Trophoblast cell (in vitro differentiated cells and primary cell): ENCODE measurements at regions not wholly inside any gene's neighbourhood (a gene's known extent, or its start where the extent isn't known, plus 50 kb on each side); places are given as distances from the start of the nearest gene placed in this dataset.
"Not testable (repeated sequence)": the region's sequence is repeated elsewhere in the genome, so short reads cannot be mapped to it uniquely, and the experiment has no call there.

ENCODE experiments used
- DNase-seq, 2 donors: peaks; one replicate each; pipeline ENCODE4 v3.0.0-alpha.2; 2016
- H2AFZ ChIP-seq: 2 replicates; pipeline ENCODE4 v1.6.1; 2013; ENCODE audit warnings: low read length, moderate library complexity, mild to moderate bottlenecking; ENCODE audit not compliant: insufficient read depth, poor library complexity
- H2AK5ac ChIP-seq: 2 replicates; pipeline ENCODE4 v1.6.1; 2013; ENCODE audit warnings: mild to moderate bottlenecking, low read length
- H2BK120ac ChIP-seq: 2 replicates; pipeline ENCODE4 v1.6.1; 2013; ENCODE audit warnings: low read length, mild to moderate bottlenecking, moderate library complexity; ENCODE audit not compliant: insufficient read depth, poor library complexity
- H2BK12ac ChIP-seq: 2 replicates; pipeline ENCODE4 v1.6.1; 2013; ENCODE audit warnings: mild to moderate bottlenecking, low read length, moderate library complexity
- H2BK5ac ChIP-seq: 2 replicates; pipeline ENCODE4 v1.6.1; 2013; ENCODE audit warnings: low read length, low read depth, moderate library complexity, mild to moderate bottlenecking; ENCODE audit not compliant: poor library complexity
- H3K14ac ChIP-seq: 2 replicates; pipeline ENCODE4 v1.6.1; 2013; ENCODE audit warnings: mild to moderate bottlenecking, low read length
- H3K18ac ChIP-seq: 2 replicates; pipeline ENCODE4 v1.6.1; 2013; ENCODE audit warnings: mild to moderate bottlenecking, low read length
- H3K23ac ChIP-seq: 2 replicates; pipeline ENCODE4 v1.6.1; 2013; ENCODE audit warnings: low read length
- H3K27ac ChIP-seq: 2 replicates; pipeline ENCODE4 v1.5.1; 2013; ENCODE audit warnings: low read depth, mild to moderate bottlenecking, inconsistent platforms, low read length, moderate library complexity
- H3K27me3 ChIP-seq: 2 replicates; pipeline ENCODE4 v1.6.1; 2013; ENCODE audit warnings: inconsistent platforms, mild to moderate bottlenecking, low read length, moderate library complexity; ENCODE audit not compliant: insufficient read depth
- H3K36me3 ChIP-seq, 2 experiments: 1 replicate in 1 of 2; 2 replicates in 1 of 2; pipeline ENCODE4 v1.6.1; 2013; ENCODE audit warnings: low read length in 2 of 2, mild to moderate bottlenecking in 2 of 2, moderate library complexity in 1 of 2; ENCODE audit not compliant: insufficient read depth in 2 of 2, control insufficient read depth in 1 of 2
- H3K4ac ChIP-seq: 2 replicates; pipeline ENCODE4 v1.6.1; 2013; ENCODE audit warnings: low read depth, mild to moderate bottlenecking, low read length, moderate library complexity
- H3K4me1 ChIP-seq, 2 experiments: 1 replicate in 1 of 2; 2 replicates in 1 of 2; pipeline ENCODE4 v1.6.1; 2013; ENCODE audit warnings: low read length in 2 of 2, mild to moderate bottlenecking in 2 of 2, moderate library complexity in 1 of 2; ENCODE audit not compliant: insufficient read depth in 2 of 2, control insufficient read depth in 1 of 2
- H3K4me2 ChIP-seq: 2 replicates; pipeline ENCODE4 v1.6.1; 2013; ENCODE audit warnings: inconsistent platforms, mild to moderate bottlenecking, low read length, moderate library complexity
- H3K4me3 ChIP-seq: 2 replicates; pipeline ENCODE4 v1.5.1; 2013; ENCODE audit warnings: mild to moderate bottlenecking, low read depth, low read length, inconsistent platforms
- H3K79me1 ChIP-seq: one replicate; pipeline ENCODE4 v1.6.1; 2013; ENCODE audit warnings: low read length
- H3K79me2 ChIP-seq: 2 replicates; pipeline ENCODE4 v1.6.1; 2013; ENCODE audit warnings: low read length, mild to moderate bottlenecking; ENCODE audit not compliant: control insufficient read depth, insufficient read depth, poor library complexity
- H3K9ac ChIP-seq: 2 replicates; pipeline ENCODE4 v1.6.1; 2013; ENCODE audit warnings: mild to moderate bottlenecking, low read length
- H3K9me3 ChIP-seq: 2 replicates; pipeline ENCODE4 v1.6.1; 2013; ENCODE audit warnings: low read depth, mild to moderate bottlenecking, control low read depth, inconsistent platforms, low read length; ENCODE audit not compliant: insufficient read depth
- H4K12ac ChIP-seq: 2 replicates; pipeline ENCODE4 v1.6.1; 2013; ENCODE audit warnings: low read depth, mild to moderate bottlenecking, low read length, moderate library complexity
- H4K8ac ChIP-seq: 2 replicates; pipeline ENCODE4 v1.6.1; 2013; ENCODE audit warnings: low read depth, mild to moderate bottlenecking, low read length, moderate library complexity
- H4K91ac ChIP-seq: one replicate; pipeline ENCODE4 v1.6.1; 2013; ENCODE audit warnings: low read depth, mild to moderate bottlenecking, low read length, moderate library complexity
- WGBS: extraction: QIAGEN DNeasy Blood & Tissue Kit; methylation state at CpG from one replicate; pipeline ENCODE4 v1.1.7; 2013; ENCODE audit warnings: missing lambda C conversion rate; ENCODE audit not compliant: insufficient read length, insufficient coverage; ENCODE audit errors: extremely low coverage; 5-methylcytosine and 5-hydroxymethylcytosine counted together

GRCh38 chr22:44618910-44619309 lies 83.1 kb upstream of the PRR5 start:
- H2AK5ac ChIP-seq, H4K12ac ChIP-seq, H3K23ac ChIP-seq: not testable (repeated sequence)

GRCh38 chr22:44618400-44618799 lies 83.6 kb upstream of the PRR5 start:
- Histone ChIP-seq H3K4me3 (no peak overlapping the region), H4K91ac (no peak overlapping the region), H2BK120ac (no peak overlapping the region), H3K4ac (no peak overlapping the region), H2AFZ (no peak overlapping the region), H4K12ac (no peak overlapping the region), H3K14ac (no peak overlapping the region), H3K9me3 (peaks cover 34% of the 10 kb centered on the region), H3K27ac (no peak overlapping the region), H3K23ac (no peak overlapping the region), H2BK12ac (no peak overlapping the region), H3K79me1 (no peaks in the 10 kb centered on the region), H4K8ac (no peak overlapping the region), H3K36me3 (peaks cover 0 to 2% of the 10 kb centered on the region in 2 experiments), H3K18ac (no peak overlapping the region), H2AK5ac (no peak overlapping the region), H2BK5ac (no peak overlapping the region), H3K79me2 (no peaks in the 10 kb centered on the region), H3K27me3 (no peaks in the 10 kb centered on the region), H3K4me2 (no peak overlapping the region), H3K9ac (no peak overlapping the region), H3K4me1 (no peaks in the 10 kb centered on the region)
- no CpG with 5 or more reads among the region's 17 CpGs for WGBS
- DNase-seq = no peak

More at GRCh38 chr22:44618910-44619309, 83.1 kb upstream of the PRR5 start:
- not testable (repeated sequence) for H3K27me3 ChIP-seq, H3K79me2 ChIP-seq, H3K14ac ChIP-seq, H2BK120ac ChIP-seq, H3K9ac ChIP-seq, H3K4me1 ChIP-seq, H4K91ac ChIP-seq, H3K18ac ChIP-seq, H2AFZ ChIP-seq, H2BK12ac ChIP-seq, H3K4me2 ChIP-seq, H3K36me3 ChIP-seq, H3K79me1 ChIP-seq, DNase-seq, H4K8ac ChIP-seq, H2BK5ac ChIP-seq, H3K27ac ChIP-seq, H3K4ac ChIP-seq
- Histone ChIP-seq H3K4me3 (peak overlapping the region; percentile 19), H3K9me3 (peaks cover 34% of the 10 kb centered on the region)
- WGBS = 100% methylated on average over 5 of the region's 6 CpGs

GRCh38 chr22:44617828-44618227 lies 84.2 kb upstream of the PRR5 start:
- Histone ChIP-seq H2AK5ac (no peak overlapping the region), H2BK120ac (no peak overlapping the region), H3K27me3 (no peaks in the 10 kb centered on the region), H3K4me3 (peak overlapping the region; percentile 57), H3K4me2 (no peak overlapping the region), H3K27ac (no peak overlapping the region), H3K23ac (peak overlapping the region; percentile 70), H3K9me3 (peaks cover 35% of the 10 kb centered on the region), H3K79me2 (no peaks in the 10 kb centered on the region), H3K9ac (no peak overlapping the region), H3K14ac (no peak overlapping the region), H3K79me1 (no peaks in the 10 kb centered on the region), H4K91ac (no peak overlapping the region), H2BK5ac (no peak overlapping the region), H3K36me3 (peaks cover 0 to 2% of the 10 kb centered on the region in 2 experiments), H2BK12ac (no peak overlapping the region), H2AFZ (no peak overlapping the region), H3K4ac (no peak overlapping the region), H4K8ac (no peak overlapping the region), H3K4me1 (no peaks in the 10 kb centered on the region), H4K12ac (no peak overlapping the region), H3K18ac (no peak overlapping the region)
- no peak for DNase-seq
- no CpG with 5 or more reads among the region's 4 CpGs for WGBS

GRCh38 chr22:44616882-44617655 lies 84.9 kb upstream of the PRR5 start:
- peak overlapping the region; percentile 57 for H3K4me3 ChIP-seq
- H3K9ac ChIP-seq = no peak overlapping the region
- H3K27ac ChIP-seq = no peak overlapping the region
- no peaks in the 10 kb centered on the region for H3K79me2 ChIP-seq
- H2BK120ac ChIP-seq = no peak overlapping the region
- H2BK5ac ChIP-seq = no peak overlapping the region
- no peaks in the 10 kb centered on the region for H3K27me3 ChIP-seq
- peaks cover 0 to 2% of the 10 kb centered on the region in 2 experiments for H3K36me3 ChIP-seq
- no peak overlapping the region for H4K12ac ChIP-seq
- no peak overlapping the region for H2AK5ac ChIP-seq
- H3K79me1 ChIP-seq = no peaks in the 10 kb centered on the region
- peaks cover 38% of the 10 kb centered on the region for H3K9me3 ChIP-seq
- no CpG with 5 or more reads among the region's 19 CpGs for WGBS
- H2BK12ac ChIP-seq = no peak overlapping the region
- H3K23ac ChIP-seq = peak overlapping the region; percentile 70
- DNase-seq = no peak
- no peak overlapping the region for H4K8ac ChIP-seq
- no peak overlapping the region for H3K4me2 ChIP-seq
- no peak overlapping the region for H3K18ac ChIP-seq
- no peaks in the 10 kb centered on the region for H3K4me1 ChIP-seq
- H2AFZ ChIP-seq = no peak overlapping the region
- H3K14ac ChIP-seq = no peak overlapping the region
- no peak overlapping the region for H3K4ac ChIP-seq
- H4K91ac ChIP-seq = no peak overlapping the region
